ENCODE measurements at regions not wholly inside any gene's neighbourhood (a gene's known extent, or its start where the extent isn't known, plus 50 kb on each side); places are given as distances from the start of the nearest gene placed in this dataset.

DNA sequence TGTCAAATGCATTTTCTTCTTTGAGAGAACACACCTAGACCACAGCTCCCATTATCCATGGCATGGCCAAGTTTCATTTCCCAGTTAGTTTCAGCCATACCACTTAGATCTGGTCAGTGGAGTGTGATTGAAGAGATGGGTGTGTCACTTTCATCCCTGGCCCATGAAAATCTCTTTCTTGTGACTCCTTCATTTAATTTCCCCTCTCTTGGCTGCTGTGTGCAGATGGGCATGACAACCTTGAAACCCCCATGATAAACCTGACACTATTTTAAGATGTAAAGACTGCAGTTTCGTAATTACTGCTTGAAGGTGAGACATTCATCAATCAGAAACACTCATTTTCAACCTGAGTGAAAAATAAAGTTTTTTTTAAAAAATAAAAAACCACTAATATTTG lies 284.9 kb downstream of the IL15 start:
- no peak overlapping the region for H3K27ac ChIP-seq (ENCODE audit: low read length)
- H3K79me2 ChIP-seq (ENCODE audit: low read length): no peaks in the 10 kb centered on the region
- no peaks in the 10 kb centered on the region for H3K36me3 ChIP-seq (replicated peaks; ENCODE audit: insufficient read depth, low read length)
- H3K9ac ChIP-seq (ENCODE audit: low read length): no peak overlapping the region
- H3K27me3 ChIP-seq (replicated peaks; ENCODE audit: insufficient read depth, low read length): no peaks in the 10 kb centered on the region
- H4K20me1 ChIP-seq (ENCODE audit: insufficient read depth, low read length): no peaks in the 10 kb centered on the region
- no peak overlapping the region for H2AFZ ChIP-seq (ENCODE audit: low read length)
- no peaks in the 10 kb centered on the region for H3K9me2 ChIP-seq (replicated peaks; ENCODE audit: insufficient read depth, low read length)
- H3K4me2 ChIP-seq (ENCODE audit: low read depth, low read length): no peak overlapping the region
- H3F3A ChIP-seq (ENCODE audit: insufficient read depth, low read length): no peaks in the 10 kb centered on the region
- no peak for DNase-seq
- TF ChIP-seq EZH2 (optimal IDR thresholded peaks at IDR 0.05; ENCODE audit: low read depth, low read length): no peak
- no peak for TF ChIP-seq EZH2phosphoT487 (IDR thresholded peaks at IDR 0.05; ENCODE audit: low read length)
- TF ChIP-seq, protein P1, sequence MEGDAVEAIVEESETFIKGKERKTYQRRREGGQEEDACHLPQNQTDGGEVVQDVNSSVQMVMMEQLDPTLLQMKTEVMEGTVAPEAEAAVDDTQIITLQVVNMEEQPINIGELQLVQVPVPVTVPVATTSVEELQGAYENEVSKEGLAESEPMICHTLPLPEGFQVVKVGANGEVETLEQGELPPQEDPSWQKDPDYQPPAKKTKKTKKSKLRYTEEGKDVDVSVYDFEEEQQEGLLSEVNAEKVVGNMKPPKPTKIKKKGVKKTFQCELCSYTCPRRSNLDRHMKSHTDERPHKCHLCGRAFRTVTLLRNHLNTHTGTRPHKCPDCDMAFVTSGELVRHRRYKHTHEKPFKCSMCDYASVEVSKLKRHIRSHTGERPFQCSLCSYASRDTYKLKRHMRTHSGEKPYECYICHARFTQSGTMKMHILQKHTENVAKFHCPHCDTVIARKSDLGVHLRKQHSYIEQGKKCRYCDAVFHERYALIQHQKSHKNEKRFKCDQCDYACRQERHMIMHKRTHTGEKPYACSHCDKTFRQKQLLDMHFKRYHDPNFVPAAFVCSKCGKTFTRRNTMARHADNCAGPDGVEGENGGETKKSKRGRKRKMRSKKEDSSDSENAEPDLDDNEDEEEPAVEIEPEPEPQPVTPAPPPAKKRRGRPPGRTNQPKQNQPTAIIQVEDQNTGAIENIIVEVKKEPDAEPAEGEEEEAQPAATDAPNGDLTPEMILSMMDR (IDR thresholded peaks at IDR 0.05; ENCODE audit: low read length): no peak
- H3K4me1 ChIP-seq (ENCODE audit: low read length): no peaks in the 10 kb centered on the region
- no peaks in the 10 kb centered on the region for H3K9me3 ChIP-seq (replicated peaks; ENCODE audit: insufficient read depth, low read length)
- H3K4me3 ChIP-seq (ENCODE audit: low read length): no peak overlapping the region

DNA sequence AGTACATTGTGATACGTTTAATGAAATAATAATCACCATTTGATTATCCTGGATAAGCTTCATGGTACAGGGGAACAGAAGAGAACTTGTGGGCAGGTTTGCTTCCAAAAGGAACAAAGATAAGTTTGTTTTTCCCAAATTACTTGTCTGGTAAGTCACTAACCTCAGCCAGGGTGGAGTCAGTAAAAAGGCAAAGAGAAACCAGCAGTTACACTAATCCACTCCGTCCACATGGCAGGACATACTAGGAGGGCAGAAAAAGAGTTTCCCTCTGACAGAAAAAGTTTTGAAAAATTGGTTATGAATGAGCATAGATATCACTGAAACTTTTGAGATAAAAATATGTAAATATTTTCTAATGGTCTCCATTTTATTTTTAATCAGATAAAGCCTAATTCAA lies 285.9 kb downstream of the IL15 start:
- H3K9ac ChIP-seq (ENCODE audit: low read length): no peak overlapping the region
- H3K4me1 ChIP-seq (ENCODE audit: low read length): no peaks in the 10 kb centered on the region
- no peaks in the 10 kb centered on the region for H3K9me3 ChIP-seq (replicated peaks; ENCODE audit: insufficient read depth, low read length)
- no peaks in the 10 kb centered on the region for H3K9me2 ChIP-seq (replicated peaks; ENCODE audit: insufficient read depth, low read length)
- H2AFZ ChIP-seq (ENCODE audit: low read length): no peak overlapping the region
- no peaks in the 10 kb centered on the region for H3K36me3 ChIP-seq (replicated peaks; ENCODE audit: insufficient read depth, low read length)
- H3K27me3 ChIP-seq (replicated peaks; ENCODE audit: insufficient read depth, low read length): no peaks in the 10 kb centered on the region
- H4K20me1 ChIP-seq (ENCODE audit: insufficient read depth, low read length): no peaks in the 10 kb centered on the region
- H3K4me2 ChIP-seq (ENCODE audit: low read depth, low read length): no peak overlapping the region
- H3K79me2 ChIP-seq (ENCODE audit: low read length): no peaks in the 10 kb centered on the region
- TF ChIP-seq, protein P1 (IDR thresholded peaks at IDR 0.05; ENCODE audit: low read length): no peak
- TF ChIP-seq EZH2phosphoT487 (IDR thresholded peaks at IDR 0.05; ENCODE audit: low read length) (no peak), EZH2 (optimal IDR thresholded peaks at IDR 0.05; ENCODE audit: low read depth, low read length) (no peak)
- no peak for DNase-seq
- no peak overlapping the region for H3K27ac ChIP-seq (ENCODE audit: low read length)
- H3K4me3 ChIP-seq (ENCODE audit: low read length): no peak overlapping the region
- H3F3A ChIP-seq (ENCODE audit: insufficient read depth, low read length): no peaks in the 10 kb centered on the region

DNA sequence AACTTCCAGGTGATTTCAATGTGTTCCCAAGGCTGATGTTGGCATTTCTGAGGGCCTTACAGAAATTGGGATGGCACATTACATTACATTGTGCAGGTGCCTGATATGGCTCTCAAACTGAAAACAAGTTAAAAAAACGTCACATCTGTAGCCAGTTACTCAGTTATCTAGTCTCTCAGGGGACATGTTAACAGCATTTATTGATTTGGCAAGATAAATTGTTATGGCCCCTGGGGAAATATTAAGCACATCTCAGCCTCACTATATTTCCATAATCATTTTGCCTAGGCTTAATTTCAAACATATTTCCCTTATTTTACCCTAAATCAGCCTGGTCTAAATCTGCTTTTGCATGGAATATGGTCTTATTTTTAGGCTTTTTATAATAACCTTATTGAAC lies 290.0 kb downstream of the IL15 start:
- Histone ChIP-seq H3K27me3 (replicated peaks; ENCODE audit: insufficient read depth, low read length) (no peaks in the 10 kb centered on the region), H3F3A (ENCODE audit: insufficient read depth, low read length) (no peaks in the 10 kb centered on the region), H3K9me2 (replicated peaks; ENCODE audit: insufficient read depth, low read length) (no peaks in the 10 kb centered on the region), H3K4me1 (ENCODE audit: low read length) (no peaks in the 10 kb centered on the region), H2AFZ (ENCODE audit: low read length) (no peak overlapping the region), H4K20me1 (ENCODE audit: insufficient read depth, low read length) (no peaks in the 10 kb centered on the region), H3K79me2 (ENCODE audit: low read length) (no peaks in the 10 kb centered on the region), H3K4me3 (ENCODE audit: low read length) (no peak overlapping the region), H3K36me3 (replicated peaks; ENCODE audit: insufficient read depth, low read length) (no peaks in the 10 kb centered on the region), H3K9ac (ENCODE audit: low read length) (no peak overlapping the region), H3K27ac (ENCODE audit: low read length) (no peak overlapping the region), H3K4me2 (ENCODE audit: low read depth, low read length) (no peak overlapping the region), H3K9me3 (replicated peaks; ENCODE audit: insufficient read depth, low read length) (no peaks in the 10 kb centered on the region)
- TF ChIP-seq EZH2 (optimal IDR thresholded peaks at IDR 0.05; ENCODE audit: low read depth, low read length): no peak
- TF ChIP-seq EZH2phosphoT487 (IDR thresholded peaks at IDR 0.05; ENCODE audit: low read length): no peak
- TF ChIP-seq, protein P1 (IDR thresholded peaks at IDR 0.05; ENCODE audit: low read length): no peak
- DNase-seq: no peak

Data from MM.1S (cell line).